Ishikawa (cell line): ENCODE measurements at regions not wholly inside any gene's neighbourhood (a gene's known extent, or its start where the extent isn't known, plus 50 kb on each side); places are given as distances from the start of the nearest gene placed in this dataset.
A peak's percentile ranks its signal among the peaks of the same experiment; 100 is the strongest.

Source experiments
- CEBPB ChIP-seq: IDR thresholded peaks from 2 replicates; pipeline ENCODE4 v1.6.1; 2012
- CREB1 ChIP-seq: IDR thresholded peaks from 2 replicates; pipeline ENCODE4 v1.6.1; 2012; ENCODE audit warnings: low read depth
- EGR1 ChIP-seq: IDR thresholded peaks from 2 replicates; pipeline ENCODE4 v1.6.1; 2012
- EP300 ChIP-seq: IDR thresholded peaks from 2 replicates; pipeline ENCODE4 v1.6.1; 2012; ENCODE audit warnings: borderline replicate concordance
- FOXM1 ChIP-seq: IDR thresholded peaks from 2 replicates; pipeline ENCODE4 v1.6.1; 2012; ENCODE audit warnings: low read depth, borderline replicate concordance
- NFIC ChIP-seq: IDR thresholded peaks from 2 replicates; pipeline ENCODE4 v1.6.1; 2012
- RAD21 ChIP-seq: IDR thresholded peaks from 2 replicates; pipeline ENCODE4 v1.6.1; 2012; ENCODE audit warnings: low read depth
- TAF1 ChIP-seq: IDR thresholded peaks from 2 replicates; pipeline ENCODE4 v1.6.1; 2012; ENCODE audit warnings: low read depth, mild to moderate bottlenecking
- TCF12 ChIP-seq: IDR thresholded peaks from 2 replicates; pipeline ENCODE4 v1.6.1; 2012; ENCODE audit warnings: low read depth
- TEAD4 ChIP-seq: IDR thresholded peaks from 2 replicates; pipeline ENCODE4 v1.6.1; 2012
- YY1 ChIP-seq: IDR thresholded peaks from 2 replicates; pipeline ENCODE4 v1.6.1; 2012; ENCODE audit warnings: low read depth
- ZBTB7A ChIP-seq: IDR thresholded peaks from 2 replicates; pipeline ENCODE4 v1.6.1; 2012; ENCODE audit warnings: low read depth
- TF ChIP-seq, protein P1 (sequence below): IDR thresholded peaks from 2 replicates; pipeline ENCODE4 v1.6.1; 2012
- TF ChIP-seq, protein P2 (sequence below): IDR thresholded peaks from 2 replicates; pipeline ENCODE4 v1.6.1; 2012; ENCODE audit warnings: low read depth, mild to moderate bottlenecking
- TF ChIP-seq, protein P3 (sequence below): IDR thresholded peaks from 2 replicates; pipeline ENCODE4 v1.6.1; 2012

- TF ChIP-seq CEBPB: no peak
- no peak for TF ChIP-seq YY1
- TF ChIP-seq FOXM1: no peak
These were observed 269.0 kb downstream of the ABCC12 start for GRCh38 chr16:47886631-47887415.

- TF ChIP-seq, protein P1, sequence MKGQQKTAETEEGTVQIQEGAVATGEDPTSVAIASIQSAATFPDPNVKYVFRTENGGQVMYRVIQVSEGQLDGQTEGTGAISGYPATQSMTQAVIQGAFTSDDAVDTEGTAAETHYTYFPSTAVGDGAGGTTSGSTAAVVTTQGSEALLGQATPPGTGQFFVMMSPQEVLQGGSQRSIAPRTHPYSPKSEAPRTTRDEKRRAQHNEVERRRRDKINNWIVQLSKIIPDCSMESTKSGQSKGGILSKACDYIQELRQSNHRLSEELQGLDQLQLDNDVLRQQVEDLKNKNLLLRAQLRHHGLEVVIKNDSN: no peak
- TF ChIP-seq YY1: no peak
- TF ChIP-seq TAF1: no peak
- TF ChIP-seq, protein P2, sequence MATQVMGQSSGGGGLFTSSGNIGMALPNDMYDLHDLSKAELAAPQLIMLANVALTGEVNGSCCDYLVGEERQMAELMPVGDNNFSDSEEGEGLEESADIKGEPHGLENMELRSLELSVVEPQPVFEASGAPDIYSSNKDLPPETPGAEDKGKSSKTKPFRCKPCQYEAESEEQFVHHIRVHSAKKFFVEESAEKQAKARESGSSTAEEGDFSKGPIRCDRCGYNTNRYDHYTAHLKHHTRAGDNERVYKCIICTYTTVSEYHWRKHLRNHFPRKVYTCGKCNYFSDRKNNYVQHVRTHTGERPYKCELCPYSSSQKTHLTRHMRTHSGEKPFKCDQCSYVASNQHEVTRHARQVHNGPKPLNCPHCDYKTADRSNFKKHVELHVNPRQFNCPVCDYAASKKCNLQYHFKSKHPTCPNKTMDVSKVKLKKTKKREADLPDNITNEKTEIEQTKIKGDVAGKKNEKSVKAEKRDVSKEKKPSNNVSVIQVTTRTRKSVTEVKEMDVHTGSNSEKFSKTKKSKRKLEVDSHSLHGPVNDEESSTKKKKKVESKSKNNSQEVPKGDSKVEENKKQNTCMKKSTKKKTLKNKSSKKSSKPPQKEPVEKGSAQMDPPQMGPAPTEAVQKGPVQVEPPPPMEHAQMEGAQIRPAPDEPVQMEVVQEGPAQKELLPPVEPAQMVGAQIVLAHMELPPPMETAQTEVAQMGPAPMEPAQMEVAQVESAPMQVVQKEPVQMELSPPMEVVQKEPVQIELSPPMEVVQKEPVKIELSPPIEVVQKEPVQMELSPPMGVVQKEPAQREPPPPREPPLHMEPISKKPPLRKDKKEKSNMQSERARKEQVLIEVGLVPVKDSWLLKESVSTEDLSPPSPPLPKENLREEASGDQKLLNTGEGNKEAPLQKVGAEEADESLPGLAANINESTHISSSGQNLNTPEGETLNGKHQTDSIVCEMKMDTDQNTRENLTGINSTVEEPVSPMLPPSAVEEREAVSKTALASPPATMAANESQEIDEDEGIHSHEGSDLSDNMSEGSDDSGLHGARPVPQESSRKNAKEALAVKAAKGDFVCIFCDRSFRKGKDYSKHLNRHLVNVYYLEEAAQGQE: no peak
- no peak for TF ChIP-seq CEBPB
- TF ChIP-seq EGR1: no peak
- no peak for TF ChIP-seq FOXM1
- TF ChIP-seq, protein P3, sequence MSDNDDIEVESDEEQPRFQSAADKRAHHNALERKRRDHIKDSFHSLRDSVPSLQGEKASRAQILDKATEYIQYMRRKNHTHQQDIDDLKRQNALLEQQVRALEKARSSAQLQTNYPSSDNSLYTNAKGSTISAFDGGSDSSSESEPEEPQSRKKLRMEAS: no peak
- TF ChIP-seq CREB1: no peak
- TF ChIP-seq TEAD4: no peak
- no peak for TF ChIP-seq NFIC
- TF ChIP-seq RAD21: no peak
- no peak for TF ChIP-seq EP300
- no peak for TF ChIP-seq ZBTB7A
- TF ChIP-seq TCF12: no peak
These were observed 269.7 kb downstream of the ABCC12 start for GRCh38 chr16:47886139-47886538.

GRCh38 chr16:47885489-47885888 is 270.3 kb downstream of the ABCC12 start:
- TF ChIP-seq CREB1: no peak
- TF ChIP-seq FOXM1: no peak
- TF ChIP-seq TAF1: no peak
- TF ChIP-seq RAD21: no peak
- TF ChIP-seq, protein P2: no peak
- TF ChIP-seq NFIC: no peak
- TF ChIP-seq EP300: no peak
- TF ChIP-seq, protein P1: no peak
- no peak for TF ChIP-seq TEAD4
- TF ChIP-seq TCF12: no peak
- TF ChIP-seq ZBTB7A: no peak
- TF ChIP-seq, protein P3: no peak
- no peak for TF ChIP-seq EGR1
- TF ChIP-seq CEBPB: no peak
- TF ChIP-seq YY1: no peak

DNA sequence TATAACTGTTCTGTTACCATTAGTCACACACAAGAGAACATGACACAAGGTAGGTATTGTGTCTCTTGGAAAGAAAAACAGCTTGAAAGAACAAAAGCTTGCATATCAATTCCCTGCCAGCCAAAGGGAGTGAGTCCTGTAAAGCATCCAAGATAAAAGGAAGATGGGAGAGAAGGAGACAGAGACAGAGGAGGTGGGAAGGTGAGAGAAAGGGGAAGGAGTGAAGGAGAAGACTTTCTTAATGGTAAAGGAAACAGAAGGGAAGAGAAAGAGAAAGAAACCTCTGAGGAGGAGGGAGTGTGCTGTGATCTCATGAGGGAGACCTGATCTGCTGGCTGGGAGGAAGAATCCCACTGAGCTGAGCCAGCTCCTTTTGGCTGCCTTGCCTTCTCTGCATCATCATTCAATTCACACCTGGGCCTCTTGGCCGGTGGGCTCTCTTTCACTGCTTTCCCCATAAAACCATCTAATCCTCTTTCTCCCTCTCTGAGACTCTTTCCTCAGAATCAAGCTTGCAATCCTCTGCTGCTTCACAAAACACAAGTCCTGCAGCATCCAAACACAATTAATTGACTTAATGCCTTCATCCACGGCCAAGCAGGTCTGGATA is 271.6 kb downstream of the ABCC12 start:
- no peak for TF ChIP-seq CEBPB
- TF ChIP-seq FOXM1: no peak
- TF ChIP-seq EGR1: no peak
- TF ChIP-seq TCF12: no peak

- TF ChIP-seq CEBPB (0 out of 2 replicates have a peak, but pooled peaks have one; percentile 22), TCF12 (no peak)
These were observed 274.2 kb downstream of the ABCC12 start for GRCh38 chr16:47881574-47881973.

DNA sequence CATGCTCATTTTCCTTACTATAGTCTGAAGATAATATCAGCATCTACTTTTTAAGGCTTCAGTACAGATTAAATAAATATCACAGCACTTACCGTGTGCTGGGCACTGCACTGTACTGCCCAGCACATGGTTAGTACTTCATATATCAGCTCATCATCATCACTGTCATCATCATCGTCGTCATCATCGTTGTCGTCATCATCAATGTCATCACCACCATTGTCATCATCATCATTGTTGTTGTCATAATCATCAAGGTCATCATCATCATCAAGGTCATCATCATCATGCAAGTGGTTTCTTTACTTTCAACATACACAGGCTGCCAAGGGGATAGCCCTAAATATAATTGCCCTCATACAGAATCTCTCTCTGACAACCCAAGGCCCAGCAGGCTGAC is 275.1 kb downstream of the ABCC12 start:
- TF ChIP-seq, protein P3: no peak
- TF ChIP-seq YY1 (no peak), CREB1 (no peak), EGR1 (no peak), CEBPB (no peak), NFIC (no peak), RAD21 (no peak), TCF12 (no peak), FOXM1 (no peak), TAF1 (no peak), ZBTB7A (no peak), TEAD4 (no peak), EP300 (no peak)
- TF ChIP-seq, protein P2: no peak
- TF ChIP-seq, protein P1: no peak
